GM18526 (cell line): ENCODE measurements at regions not wholly inside any gene's neighbourhood (a gene's known extent, or its start where the extent isn't known, plus 50 kb on each side); places are given as distances from the start of the nearest gene placed in this dataset.

ENCODE experiments used
- POLR2A ChIP-seq: IDR thresholded peaks from 3 replicates; pipeline ENCODE4 v1.6.1; 2011; ENCODE audit not compliant: insufficient read length; ENCODE audit errors: extremely low read depth

DNA sequence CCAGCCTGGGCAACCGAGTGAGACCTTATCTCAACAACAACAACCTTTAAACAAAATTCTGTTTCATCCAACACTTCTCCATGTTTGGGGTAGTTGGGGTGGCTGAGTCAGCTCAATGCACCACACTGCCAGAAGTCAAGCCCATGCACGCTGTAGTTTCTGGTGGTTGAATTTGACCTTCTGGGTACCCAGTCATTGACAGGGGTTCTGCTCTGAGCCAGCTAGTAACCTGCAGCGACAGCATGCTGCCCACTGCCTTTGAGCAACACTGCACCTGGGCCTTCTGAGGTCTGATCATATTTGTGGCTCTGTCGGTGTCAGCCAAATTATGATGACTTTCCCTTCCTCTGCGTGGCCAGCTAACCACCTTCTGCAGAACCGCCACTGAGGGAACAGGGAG lies 84.6 kb upstream of the ZNF438 start:
- TF ChIP-seq POLR2A, result no peak

DNA sequence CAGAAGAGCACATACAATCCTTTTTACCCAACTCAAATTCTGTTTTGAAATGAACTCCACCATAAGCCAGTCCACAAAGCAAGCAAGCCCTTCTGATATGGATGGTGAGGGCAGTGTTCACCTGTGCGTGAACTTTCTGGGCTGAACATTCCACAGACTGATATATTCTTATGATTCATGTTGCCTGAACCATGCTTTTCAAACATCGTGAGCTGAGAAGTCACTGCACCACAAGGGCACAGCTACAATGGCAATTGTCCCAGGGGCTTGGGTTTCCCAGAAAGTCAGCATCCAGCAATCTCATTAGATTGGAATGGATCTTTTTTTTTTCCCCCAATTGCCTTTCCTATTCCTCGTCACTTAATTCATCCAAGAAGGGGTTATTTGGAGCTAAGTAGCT lies 86.9 kb upstream of the ZNF438 start:
- TF ChIP-seq POLR2A, result no peak

DNA sequence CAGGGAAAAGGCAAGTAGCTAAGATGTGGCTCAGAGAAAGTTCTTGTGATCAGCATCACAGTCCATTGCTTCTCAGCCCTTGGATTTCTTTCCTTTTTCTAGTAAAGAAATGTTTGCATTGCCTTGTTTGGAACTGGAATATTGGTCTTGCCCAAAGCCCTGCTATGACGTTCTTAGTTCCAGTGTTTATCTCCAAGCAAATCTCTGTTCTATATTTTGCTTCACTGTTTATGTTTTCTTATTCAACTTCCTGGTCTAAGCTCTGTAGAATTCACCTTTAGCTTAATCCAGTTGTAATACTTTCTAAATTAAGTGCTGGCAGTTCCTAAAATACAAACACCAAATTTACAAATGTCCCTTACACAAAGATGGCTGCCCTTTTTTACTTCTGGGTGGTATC lies 88.7 kb upstream of the ZNF438 start:
- TF ChIP-seq POLR2A, result no peak

DNA sequence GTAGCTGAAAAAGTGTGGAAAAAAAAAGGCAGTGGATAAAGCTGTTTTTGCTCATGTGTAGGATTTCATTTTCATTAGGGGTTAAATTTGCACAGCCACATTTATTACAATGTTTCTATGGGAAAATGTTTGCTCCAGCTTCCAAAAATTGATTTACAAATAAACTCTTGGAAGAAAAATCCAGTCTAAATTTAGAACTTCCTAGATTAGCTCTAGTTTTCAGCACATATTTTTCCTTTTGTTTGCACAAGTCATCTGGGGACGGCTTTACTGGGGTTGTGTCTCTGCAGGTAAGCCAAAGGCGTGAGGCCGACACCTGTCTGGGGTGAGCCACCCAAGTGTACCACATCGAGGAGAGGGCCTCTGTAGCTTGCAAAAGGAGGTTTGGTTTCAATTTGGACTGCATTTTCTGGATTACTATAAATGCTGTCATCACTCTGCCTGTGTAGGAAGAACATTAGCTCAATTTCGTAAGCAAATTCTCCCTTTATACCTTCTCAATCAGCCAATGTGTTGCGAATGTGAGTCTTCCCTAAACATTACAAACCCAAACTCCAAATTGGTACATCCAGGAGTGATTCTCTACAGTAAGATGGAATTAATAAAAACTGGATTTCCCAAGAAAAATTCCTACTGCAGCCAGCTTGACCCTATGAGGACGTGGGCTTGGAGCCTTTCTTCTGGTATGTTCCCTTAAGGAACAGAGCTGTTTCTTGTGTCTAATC lies 89.5 kb upstream of the ZNF438 start:
- no peak for TF ChIP-seq POLR2A

DNA sequence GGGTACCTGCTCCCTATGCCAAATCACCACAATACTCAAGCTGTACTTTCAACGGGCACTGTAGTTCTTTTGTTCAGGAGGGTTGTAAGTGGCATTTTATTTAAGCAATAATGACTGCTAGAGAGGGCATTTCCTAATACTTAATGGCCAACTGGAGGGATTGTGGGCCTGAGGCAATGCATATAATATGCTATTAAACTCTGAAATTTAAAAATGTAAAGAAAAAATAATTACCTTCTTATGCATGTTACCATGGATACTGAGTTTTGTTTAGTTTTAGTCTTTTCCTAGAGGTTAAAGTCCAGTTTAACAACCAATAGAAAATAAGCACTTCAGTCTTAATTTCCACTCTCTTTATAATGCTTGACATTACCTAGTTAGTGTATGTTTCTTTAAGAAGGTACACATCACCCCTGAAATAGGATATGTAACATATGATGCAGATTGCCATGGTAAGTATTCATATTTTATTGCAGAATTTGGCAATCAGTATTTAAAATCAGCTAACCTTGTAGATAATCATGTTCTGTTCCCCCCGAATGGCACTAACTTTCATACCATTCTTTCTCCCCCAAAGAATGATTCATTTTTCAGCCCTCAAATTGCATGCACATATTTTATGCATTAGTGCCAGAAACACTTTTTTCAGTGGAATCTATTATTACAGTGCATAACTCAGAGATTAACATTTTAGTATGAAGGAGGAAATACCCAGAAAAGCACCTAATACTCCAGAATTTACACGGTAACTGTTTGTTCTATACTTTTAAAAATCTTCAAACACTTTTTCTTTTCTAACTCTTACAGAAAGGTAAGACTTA lies 90.3 kb upstream of the ZNF438 start:
- no peak for TF ChIP-seq POLR2A

DNA sequence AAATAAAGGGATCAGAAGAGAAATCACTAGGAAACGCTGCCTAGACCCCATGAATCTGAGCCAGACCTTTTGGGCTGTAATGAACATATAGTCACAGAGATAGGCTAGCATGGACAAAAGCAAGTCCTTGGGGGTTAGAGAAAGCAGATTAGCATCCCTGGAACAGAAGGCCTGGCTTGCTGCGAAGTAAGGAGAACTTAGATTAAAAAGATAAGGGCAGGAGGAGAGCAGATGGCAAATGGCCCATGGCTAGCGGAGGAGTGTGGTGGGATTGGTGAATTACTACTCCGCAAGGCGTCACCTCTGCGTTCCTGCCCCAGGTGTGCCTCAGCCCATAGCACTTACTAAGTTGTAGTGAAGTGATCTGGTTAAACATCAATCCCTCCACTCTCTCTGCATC lies 92.3 kb upstream of the ZNF438 start:
- no peak for TF ChIP-seq POLR2A

DNA sequence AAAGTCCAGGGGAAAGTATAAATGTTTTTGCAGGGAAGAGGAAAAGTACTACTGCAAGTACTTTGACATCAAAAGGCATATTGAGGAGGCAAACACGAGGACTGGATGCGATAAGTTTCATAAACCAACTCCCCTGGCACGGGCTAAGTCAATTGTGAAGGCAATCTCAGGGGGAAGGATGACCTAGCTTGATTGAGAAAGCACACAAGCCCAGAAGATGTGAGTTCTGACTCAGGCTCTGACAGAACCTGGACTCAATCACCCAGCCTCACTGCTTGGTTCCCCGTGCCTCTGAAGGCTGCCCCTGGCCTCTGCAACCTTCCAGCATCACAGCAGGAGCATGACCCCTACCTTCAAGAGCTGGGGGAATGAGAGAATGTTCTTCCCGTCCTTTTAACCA lies 93.2 kb upstream of the ZNF438 start:
- no peak for TF ChIP-seq POLR2A

DNA sequence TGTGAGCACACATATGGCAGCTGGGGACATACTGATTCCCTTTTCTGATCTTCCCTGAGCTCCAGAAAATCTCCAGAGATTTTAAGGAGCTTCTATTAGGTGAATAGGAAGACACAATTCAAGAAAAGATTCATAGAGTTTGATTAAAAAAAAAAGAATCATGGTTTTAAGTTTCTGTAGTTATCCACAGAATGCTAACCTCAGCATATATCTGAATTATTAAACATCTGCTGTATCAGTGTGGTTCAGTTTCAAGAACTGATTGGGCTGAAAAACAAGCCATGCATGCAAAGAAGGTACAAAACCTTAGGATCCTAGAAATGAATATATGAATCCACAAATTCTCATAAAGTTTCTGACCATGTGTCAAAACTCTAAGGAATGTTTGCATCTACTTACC lies 94.1 kb upstream of the ZNF438 start:
- TF ChIP-seq POLR2A, result no peak

DNA sequence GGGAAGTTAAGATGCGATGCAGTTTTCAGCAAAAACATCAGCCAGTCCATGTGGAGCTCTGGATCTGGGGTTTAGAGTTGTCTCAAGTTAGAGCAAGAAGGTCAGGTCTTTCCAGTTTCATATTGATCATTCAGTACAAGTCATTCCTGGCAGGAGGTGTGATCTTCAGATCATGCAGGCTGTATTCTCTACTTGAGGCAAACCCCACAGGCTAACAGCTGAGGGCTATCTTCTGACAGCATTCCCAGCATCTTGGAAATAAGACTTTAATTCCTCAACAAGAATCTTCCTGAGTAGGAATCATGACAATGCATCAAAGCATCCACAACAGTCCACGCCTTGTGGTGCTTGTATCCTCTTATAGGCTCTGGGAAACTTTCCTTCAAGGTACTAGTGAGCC lies 94.9 kb upstream of the ZNF438 start:
- no peak for TF ChIP-seq POLR2A

DNA sequence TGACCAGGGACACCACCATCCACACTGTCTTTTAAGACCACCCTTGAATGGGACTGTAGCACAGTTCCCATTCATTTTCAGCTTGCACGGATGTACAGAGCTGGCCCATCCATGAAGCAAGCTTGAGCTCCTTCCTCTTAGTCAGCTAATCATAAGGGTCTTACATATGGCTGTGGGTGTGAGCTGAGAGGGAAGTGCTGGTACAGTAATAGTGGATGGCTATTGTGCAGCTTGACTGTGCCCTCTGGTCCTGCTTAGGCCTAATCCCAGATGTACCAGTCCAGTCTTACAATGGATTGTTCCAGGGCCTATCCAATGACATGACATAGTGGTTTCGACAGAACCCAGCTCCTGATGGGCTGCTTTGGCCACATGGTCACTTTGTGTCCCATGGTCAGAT lies 96.9 kb upstream of the ZNF438 start:
- no peak for TF ChIP-seq POLR2A

DNA sequence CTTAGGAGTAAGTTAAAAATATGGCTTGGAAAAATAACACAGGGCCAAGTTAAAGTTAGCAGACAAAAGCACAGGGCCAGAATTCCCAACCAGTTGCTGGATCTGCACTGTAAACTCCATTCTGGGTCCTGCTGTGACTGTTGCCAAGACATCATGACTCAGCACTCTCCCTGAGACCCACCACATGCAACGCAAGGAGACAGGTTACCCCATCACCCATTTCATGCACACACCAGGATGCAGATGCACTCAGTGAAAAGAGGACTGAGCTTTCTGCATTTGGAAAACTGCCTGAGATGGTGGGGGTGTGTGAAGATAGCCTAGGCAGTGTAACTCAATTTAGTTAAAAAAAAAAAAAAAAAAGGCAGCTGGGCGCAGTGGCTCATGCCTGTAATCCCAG lies 97.6 kb upstream of the ZNF438 start:
- no peak for TF ChIP-seq POLR2A

DNA sequence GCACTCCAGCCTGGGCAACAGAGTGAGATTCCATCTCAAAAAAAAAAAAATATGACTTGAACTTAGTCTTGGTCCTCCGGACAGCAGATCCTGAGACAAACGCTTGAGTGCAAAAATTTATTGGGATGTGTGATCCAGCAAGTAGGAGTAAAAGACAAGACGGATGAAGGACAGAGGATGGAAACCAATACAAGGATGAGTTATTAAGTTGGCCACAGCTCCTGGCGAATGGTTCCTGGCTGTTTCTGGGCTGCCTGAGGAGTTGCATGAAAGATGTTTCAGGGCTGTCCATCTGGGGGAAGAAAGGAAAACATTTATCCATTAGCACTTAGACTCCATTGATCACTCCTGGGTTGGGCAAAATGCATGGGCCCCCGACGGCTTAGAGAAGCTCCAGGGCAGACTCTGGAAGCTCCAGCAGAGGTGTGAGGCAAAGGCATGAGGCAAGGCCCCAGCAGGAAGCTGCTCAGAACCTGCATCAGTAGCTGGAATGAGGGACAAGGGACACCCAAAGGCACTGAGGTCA lies 98.3 kb upstream of the ZNF438 start:
- TF ChIP-seq POLR2A, result no peak

DNA sequence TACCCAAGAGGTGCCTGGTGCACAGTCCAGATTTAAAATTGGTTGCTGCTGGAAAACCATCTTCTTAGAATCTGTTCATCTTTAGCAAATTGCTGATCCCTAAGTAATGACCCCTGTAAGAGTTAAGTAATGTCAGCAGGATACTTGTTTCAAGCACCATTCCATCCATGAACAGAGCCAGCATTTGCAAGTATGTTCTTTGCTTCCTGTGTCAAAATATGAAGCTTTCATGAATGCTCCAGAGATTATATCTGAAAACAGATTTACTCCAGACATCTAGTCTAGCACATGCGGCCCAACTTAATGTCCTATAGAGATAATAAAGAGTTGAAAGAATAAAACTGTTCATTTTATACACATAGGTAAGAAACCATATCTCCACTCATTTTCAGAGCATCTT lies 98.7 kb upstream of the ZNF438 start:
- TF ChIP-seq POLR2A, result no peak

DNA sequence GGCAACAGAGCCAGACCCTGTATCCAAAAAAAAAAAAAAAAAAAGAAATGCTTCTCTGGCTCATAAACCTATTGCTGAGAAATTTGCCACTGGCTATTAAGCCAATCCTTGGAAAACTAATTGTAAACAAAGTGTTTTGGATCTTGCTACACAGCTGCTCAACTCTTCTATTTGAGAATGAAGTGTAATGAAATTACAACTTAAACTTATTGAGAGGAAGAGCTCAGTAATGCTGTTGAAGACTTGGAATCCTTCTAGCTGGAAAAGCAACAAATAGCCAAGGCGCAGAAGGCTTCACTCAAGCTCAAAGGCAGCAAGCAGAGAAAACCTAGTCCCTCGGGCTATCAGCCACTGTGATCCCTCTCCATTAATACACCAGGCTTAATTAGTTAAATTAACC lies 99.6 kb upstream of the ZNF438 start:
- no peak for TF ChIP-seq POLR2A

DNA sequence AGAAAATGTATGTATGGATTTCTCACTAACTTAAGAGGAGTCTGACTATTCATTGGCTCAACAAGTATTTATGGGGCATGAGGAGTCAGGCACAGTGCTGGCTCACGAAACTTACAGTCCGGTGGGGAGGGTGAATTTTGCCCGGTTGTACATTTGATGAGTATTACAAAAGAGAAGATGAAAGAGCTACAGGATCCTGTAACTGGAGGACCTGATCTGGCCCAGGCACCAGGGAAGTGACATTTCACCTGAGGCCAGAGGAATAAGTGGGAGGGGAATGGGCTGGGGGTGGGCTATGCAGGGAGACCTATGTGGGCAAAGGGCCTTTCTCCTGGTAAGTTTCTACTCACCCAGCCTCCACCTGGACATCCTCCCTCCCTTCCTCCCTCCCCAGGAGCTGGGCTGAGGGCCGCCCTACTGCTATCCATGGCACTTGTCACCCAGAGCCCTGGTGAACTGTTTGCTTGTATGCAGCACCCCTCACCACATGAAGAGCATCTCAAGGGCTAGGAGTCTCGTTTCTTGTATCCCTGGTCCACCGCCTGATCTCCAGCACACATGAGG lies 101.1 kb upstream of the ZNF438 start:
- TF ChIP-seq POLR2A, result no peak

DNA sequence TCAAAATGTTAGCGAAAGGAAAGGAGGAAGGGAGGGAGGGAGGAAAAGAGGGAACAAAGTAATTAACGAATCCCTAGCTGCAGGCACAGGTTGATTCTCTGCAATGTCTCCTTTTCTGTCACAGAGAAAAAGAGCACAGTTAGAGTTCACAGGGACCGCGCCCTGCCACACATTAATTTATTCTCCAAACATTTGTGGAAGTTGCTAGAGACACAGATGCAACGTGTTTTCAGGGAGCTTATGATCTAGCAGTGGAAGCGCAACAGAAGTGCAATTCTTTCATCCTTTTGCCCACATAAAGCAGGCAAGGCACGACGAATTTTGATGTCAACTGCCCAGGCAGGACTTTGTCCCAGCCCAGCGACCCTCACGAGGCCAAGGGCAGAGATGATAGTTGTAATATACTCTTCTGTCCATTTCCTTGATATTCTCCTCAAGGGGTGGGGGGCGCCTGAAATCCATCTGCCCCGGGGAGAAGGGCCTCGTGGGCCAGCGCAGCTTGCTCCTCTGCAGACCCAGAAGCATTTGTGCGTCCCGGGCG lies 101.7 kb upstream of the ZNF438 start:
- no peak for TF ChIP-seq POLR2A
